ENCODE measurements at regions not wholly inside any gene's neighbourhood (a gene's known extent, or its start where the extent isn't known, plus 50 kb on each side); places are given as distances from the start of the nearest gene placed in this dataset.

DNA sequence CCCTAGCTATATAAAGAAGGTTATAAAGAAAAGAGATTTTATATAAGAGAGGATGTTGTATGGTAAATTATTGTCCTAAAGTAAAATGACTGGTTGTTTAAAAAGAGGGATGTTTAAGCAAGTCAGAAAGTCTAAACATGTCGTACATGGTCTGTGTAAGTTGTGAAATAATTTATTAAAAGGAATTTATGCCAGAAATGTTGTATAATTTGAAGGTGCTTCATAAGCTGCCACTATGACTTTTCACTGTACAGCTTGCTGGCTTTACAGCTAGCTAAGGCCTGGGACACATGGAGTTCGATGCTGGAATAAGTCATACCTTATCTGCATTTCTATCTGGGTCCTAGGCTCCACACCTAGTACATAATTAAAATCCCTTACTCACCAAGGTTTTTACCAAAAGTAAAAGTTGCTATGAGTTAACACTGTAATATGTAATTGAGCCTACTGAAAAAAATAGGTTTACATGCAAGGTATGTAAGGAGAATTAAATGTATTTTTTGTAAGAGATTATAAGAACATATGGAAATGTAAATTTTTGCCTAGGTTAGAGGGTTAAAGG lies 59.0 kb upstream of the EDEM3 start:
- no peak for DNase-seq

DNA sequence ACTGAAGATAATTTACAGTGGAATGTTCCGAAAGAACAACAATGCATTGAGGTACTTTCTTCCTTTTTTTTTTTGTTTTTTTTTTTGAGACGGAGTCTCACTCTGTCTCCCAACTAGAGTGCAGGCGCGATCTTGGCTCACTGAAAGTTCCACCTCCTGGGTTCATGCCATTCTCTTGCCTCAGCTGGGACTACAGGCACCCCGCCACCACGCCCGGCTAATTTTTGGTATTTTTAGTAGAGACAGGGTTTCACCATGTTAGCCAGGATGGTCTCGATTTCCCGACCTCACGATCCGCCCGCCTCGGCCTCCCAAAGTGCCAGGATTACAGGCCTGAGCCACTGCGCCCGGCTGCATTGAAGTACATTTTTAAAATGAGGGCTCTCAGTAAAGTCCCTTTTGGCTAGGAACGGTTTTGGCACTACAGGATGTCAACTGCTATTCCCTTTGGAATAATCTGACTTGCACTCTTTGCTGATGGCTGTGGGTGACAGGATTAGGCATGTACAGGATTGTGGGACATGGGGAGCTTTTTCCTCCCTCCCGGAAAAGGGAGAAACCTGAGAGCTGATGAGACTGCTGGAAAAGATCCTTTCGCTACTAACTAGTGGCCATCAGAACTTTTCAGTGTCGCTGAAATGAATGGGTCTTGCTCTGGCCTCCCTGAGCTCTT lies 56.9 kb upstream of the EDEM3 start:
- no peak for DNase-seq

DNA sequence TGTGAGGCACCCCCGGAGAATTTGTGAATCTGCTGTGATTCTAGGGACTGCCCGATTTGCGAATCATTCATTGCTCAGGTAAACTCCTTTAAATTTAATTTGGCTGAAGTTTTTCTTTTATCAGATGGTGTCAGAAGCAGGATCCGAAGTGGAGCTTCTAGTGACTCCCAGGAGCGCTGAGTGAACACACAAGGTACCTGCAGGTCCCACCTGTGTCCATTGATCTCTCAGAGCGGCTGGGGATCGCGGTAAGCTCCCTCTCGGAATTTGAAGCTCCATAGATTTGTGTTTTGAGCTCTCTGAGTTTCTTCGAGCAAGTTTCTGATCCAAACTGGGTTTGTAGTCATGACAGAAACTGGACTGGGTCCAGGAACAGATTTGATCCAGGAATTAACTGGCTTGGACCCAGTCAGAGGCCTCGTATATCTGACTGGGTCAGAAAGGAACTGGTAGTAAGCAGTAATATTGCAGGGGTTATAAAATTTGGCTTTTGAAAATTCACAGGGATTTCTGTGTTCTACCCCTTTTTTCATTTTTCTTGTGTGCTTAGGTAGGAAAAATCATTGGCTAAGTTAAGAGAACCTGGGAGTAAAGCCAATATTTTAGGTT lies 56.2 kb upstream of the EDEM3 start:
- no peak for DNase-seq

DNA sequence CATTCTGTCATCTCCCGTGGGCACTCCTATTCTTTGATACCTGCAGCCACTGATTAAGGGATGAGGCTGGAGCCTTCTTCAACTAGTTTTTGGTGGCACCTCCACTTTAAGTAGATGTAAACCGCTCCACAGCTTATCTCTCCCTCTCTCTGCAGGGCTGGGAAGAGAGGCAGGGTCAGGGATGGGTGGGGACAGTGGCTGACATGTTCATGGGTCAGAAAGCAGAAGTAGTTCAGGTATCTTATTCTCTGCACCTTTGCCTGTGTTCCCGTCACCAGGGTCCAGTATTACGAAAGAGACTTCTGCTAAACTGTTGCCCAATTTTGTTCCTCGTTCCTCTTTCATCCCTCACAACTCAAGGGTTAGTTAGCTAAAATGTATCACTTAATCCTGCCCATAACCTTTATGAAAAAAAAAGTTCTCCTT lies 51.7 kb upstream of the EDEM3 start:
- no peak for DNase-seq

DNA sequence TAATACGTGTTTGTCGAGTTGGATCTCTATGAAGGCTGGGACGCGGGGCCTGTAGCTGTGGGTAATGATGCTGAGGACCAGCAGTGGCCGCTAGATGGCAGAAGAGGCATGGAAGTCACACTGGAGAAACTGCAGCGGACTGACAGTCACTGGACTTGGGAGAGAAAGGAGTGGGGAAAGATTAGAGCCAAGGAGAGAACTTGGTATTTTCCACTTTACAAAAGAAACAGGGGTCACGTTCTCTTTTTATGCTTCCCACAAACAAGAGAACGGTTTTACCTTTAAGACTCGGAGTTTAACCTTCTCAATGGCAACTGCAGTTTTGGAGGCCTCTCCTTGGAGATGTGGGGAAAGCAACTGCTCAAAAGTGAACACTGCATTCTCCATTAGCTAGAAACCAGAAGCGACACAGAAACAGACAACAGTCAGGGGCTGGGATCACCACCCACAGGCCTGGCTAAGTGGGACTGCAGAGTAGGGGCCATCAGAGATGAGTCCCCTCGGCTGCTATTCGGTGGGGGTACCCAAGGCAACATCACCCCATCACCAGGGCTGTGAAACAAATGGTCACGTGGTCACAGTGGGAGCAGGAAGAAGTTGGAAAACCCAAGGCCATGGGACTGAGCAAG lies 51.1 kb upstream of the EDEM3 start:
- peak; percentile 88 for DNase-seq
